Colon (tissue), 2 donors: ENCODE measurements at regions not wholly inside any gene's neighbourhood (a gene's known extent, or its start where the extent isn't known, plus 50 kb on each side); places are given as distances from the start of the nearest gene placed in this dataset.
"Not testable (repeated sequence)": the region's sequence is repeated elsewhere in the genome, so short reads cannot be mapped to it uniquely, and the experiment has no call there.

ENCODE experiments used
- FAIRE-seq: peaks from 2 replicates; lab custom pipeline; 2012; peaks lifted over from hg19 to GRCh38; lab: Jason Lieb, UNC
- donor health status: control.
- donor health status: control.

- FAIRE-seq = no peak
These were observed 50.4 kb upstream of the TRAM1L1 start for GRCh38 chr4:117135634-117136354.

GRCh38 chr4:117137145-117137544, 51.8 kb upstream of the TRAM1L1 start:
- no peak for FAIRE-seq

GRCh38 chr4:117138732-117139131, 53.4 kb upstream of the TRAM1L1 start:
- FAIRE-seq = not testable (repeated sequence)

- no peak for FAIRE-seq
These were observed 68.9 kb upstream of the TRAM1L1 start for GRCh38 chr4:117154251-117154650.

GRCh38 chr4:117156806-117157205, 71.4 kb upstream of the TRAM1L1 start:
- no peak for FAIRE-seq

GRCh38 chr4:117157360-117157759, 72.0 kb upstream of the TRAM1L1 start:
- FAIRE-seq = no peak

- FAIRE-seq = no peak
These were observed 77.6 kb upstream of the TRAM1L1 start for GRCh38 chr4:117162976-117163375.

GRCh38 chr4:117164338-117164737, 79.0 kb upstream of the TRAM1L1 start:
- FAIRE-seq = no peak

- FAIRE-seq = not testable (repeated sequence)
These were observed 90.0 kb upstream of the TRAM1L1 start for GRCh38 chr4:117175369-117175768.

- FAIRE-seq = no peak
These were observed 117.9 kb upstream of the TRAM1L1 start for GRCh38 chr4:117203231-117203630.

- no peak for FAIRE-seq
These were observed 125.2 kb upstream of the TRAM1L1 start for GRCh38 chr4:117210551-117210950.

- no peak for FAIRE-seq
These were observed 138.9 kb upstream of the TRAM1L1 start for GRCh38 chr4:117224256-117224655.

- no peak for FAIRE-seq
These were observed 140.1 kb upstream of the TRAM1L1 start for GRCh38 chr4:117225471-117225870.

- no peak for FAIRE-seq
These were observed 142.5 kb upstream of the TRAM1L1 start for GRCh38 chr4:117227925-117228324.

- no peak for FAIRE-seq
These were observed 154.1 kb upstream of the TRAM1L1 start for GRCh38 chr4:117239434-117239833.

- FAIRE-seq = no peak
These were observed 164.0 kb upstream of the TRAM1L1 start for GRCh38 chr4:117249333-117249732.

GRCh38 chr4:117264072-117264471, 178.7 kb upstream of the TRAM1L1 start:
- peak; percentile 45 for FAIRE-seq

- no peak for FAIRE-seq
These were observed 181.9 kb upstream of the TRAM1L1 start for GRCh38 chr4:117267317-117267716.

GRCh38 chr4:117284736-117285135, 199.4 kb upstream of the TRAM1L1 start:
- no peak for FAIRE-seq

- no peak for FAIRE-seq
These were observed 208.4 kb upstream of the TRAM1L1 start for GRCh38 chr4:117293784-117294183.

GRCh38 chr4:117302226-117302625, 216.8 kb upstream of the TRAM1L1 start:
- no peak for FAIRE-seq

- FAIRE-seq = no peak
These were observed 225.8 kb upstream of the TRAM1L1 start for GRCh38 chr4:117311215-117311614.

GRCh38 chr4:117311989-117312388, 226.6 kb upstream of the TRAM1L1 start:
- no peak for FAIRE-seq

GRCh38 chr4:117324851-117325491, 239.6 kb upstream of the TRAM1L1 start:
- no peak for FAIRE-seq
